ENCODE measurements at regions not wholly inside any gene's neighbourhood (a gene's known extent, or its start where the extent isn't known, plus 50 kb on each side); places are given as distances from the start of the nearest gene placed in this dataset.

- TF ChIP-seq, protein P1, sequence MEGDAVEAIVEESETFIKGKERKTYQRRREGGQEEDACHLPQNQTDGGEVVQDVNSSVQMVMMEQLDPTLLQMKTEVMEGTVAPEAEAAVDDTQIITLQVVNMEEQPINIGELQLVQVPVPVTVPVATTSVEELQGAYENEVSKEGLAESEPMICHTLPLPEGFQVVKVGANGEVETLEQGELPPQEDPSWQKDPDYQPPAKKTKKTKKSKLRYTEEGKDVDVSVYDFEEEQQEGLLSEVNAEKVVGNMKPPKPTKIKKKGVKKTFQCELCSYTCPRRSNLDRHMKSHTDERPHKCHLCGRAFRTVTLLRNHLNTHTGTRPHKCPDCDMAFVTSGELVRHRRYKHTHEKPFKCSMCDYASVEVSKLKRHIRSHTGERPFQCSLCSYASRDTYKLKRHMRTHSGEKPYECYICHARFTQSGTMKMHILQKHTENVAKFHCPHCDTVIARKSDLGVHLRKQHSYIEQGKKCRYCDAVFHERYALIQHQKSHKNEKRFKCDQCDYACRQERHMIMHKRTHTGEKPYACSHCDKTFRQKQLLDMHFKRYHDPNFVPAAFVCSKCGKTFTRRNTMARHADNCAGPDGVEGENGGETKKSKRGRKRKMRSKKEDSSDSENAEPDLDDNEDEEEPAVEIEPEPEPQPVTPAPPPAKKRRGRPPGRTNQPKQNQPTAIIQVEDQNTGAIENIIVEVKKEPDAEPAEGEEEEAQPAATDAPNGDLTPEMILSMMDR (IDR thresholded peaks at IDR 0.05) = no peak
- TF ChIP-seq POLR2AphosphoS5 (IDR thresholded peaks at IDR 0.05) = no peak
These were observed 234.1 kb downstream of the FOXO1 start for GRCh38 chr13:40432018-40432978.

All from breast epithelium (tissue), 3 donors.